H1 (cell line): ENCODE measurements at regions not wholly inside any gene's neighbourhood (a gene's known extent, or its start where the extent isn't known, plus 50 kb on each side); places are given as distances from the start of the nearest gene placed in this dataset.

Experiments used
- CTCF ChIP-seq, 3 experiments: IDR thresholded peaks; 1 replicate in 2 of 3; 2 replicates in 1 of 3; pipeline versions ENCODE4 v1.5.1 to v1.6.1; 2011; ENCODE audit warnings: low read length in 3 of 3, mild to moderate bottlenecking in 3 of 3, inconsistent platforms in 2 of 3, low read depth in 1 of 3, moderate library complexity in 1 of 3; ENCODE audit not compliant: insufficient read depth in 1 of 3; ENCODE audit errors: control extremely low read depth in 1 of 3
- EZH2 ChIP-seq: fragments of 200-600 bp; sonication (generic); IDR thresholded peaks from 2 replicates; pipeline ENCODE4 v1.7.1; 2012; ENCODE audit warnings: low read depth, mild to moderate bottlenecking, moderate library complexity, low read length, inconsistent platforms; ENCODE audit not compliant: severe bottlenecking
- HDAC2 ChIP-seq, 2 experiments: fragments of 300-600 bp in 1 of 2; sonication (generic) in 1 of 2; IDR thresholded peaks; 2 replicates each; pipeline ENCODE4 v1.6.1; 2011 to 2012; ENCODE audit warnings: low read depth in 2 of 2, low read length in 2 of 2, mild to moderate bottlenecking in 2 of 2, moderate library complexity in 2 of 2, borderline replicate concordance in 1 of 2, inconsistent platforms in 1 of 2
- JUND ChIP-seq: IDR thresholded peaks from 2 replicates; pipeline ENCODE4 v1.6.1; 2011; ENCODE audit warnings: mild to moderate bottlenecking, improper control_type of control experiment, low read length
- POLR2AphosphoS5 ChIP-seq: IDR thresholded peaks from 2 replicates; pipeline ENCODE4 v1.6.1; 2011; ENCODE audit warnings: low read depth, low read length
- RFX5 ChIP-seq: IDR thresholded peaks from 2 replicates; pipeline ENCODE4 v1.6.1; 2011; ENCODE audit warnings: low read depth, low read length, improper control_type of control experiment, borderline replicate concordance
- YY1 ChIP-seq: IDR thresholded peaks from 2 replicates; pipeline ENCODE4 v1.6.1; 2011; ENCODE audit warnings: low read depth, mild to moderate bottlenecking, low read length

GRCh38 chr12:75888874-75889613 is 142.5 kb downstream of the PHLDA1 start:
- TF ChIP-seq RFX5 (no peak), JUND (no peak), YY1 (0 out of 2 replicates have a peak, but pooled peaks have one; percentile 12), CTCF (IDR thresholded peaks at IDR 0.05; ENCODE audit: control extremely low read depth in 1 of 3, insufficient read depth in 1 of 3, low read depth in 1 of 3, low read length in 3 of 3) (no peak), EZH2 (no peak), HDAC2 (IDR thresholded peaks at IDR 0.05; ENCODE audit: borderline replicate concordance in 1 of 2, low read depth in 2 of 2, low read length in 2 of 2) (no peak), POLR2AphosphoS5 (no peak)
